Panc1 (cell line): ENCODE measurements at regions not wholly inside any gene's neighbourhood (a gene's known extent, or its start where the extent isn't known, plus 50 kb on each side); places are given as distances from the start of the nearest gene placed in this dataset.

Source experiments
- ATAC-seq: fragments of 200-7000 bp; cut with Tn5 transposase; 2 replicates; pipeline ENCODE4 v1.9.1; 2020; ENCODE audit warnings: mild to moderate bottlenecking, moderate library complexity
- BruUV-seq: library from RNA; stranded (reverse); fragments of 400-500 nt; replicated peaks from 2 replicates; lab custom pipeline; 2021; lab: Mats Ljungman, UMichigan
- CTCF ChIA-PET: fragments of 300-600 bp; sonication (Branson Sonifier 250); formaldehyde crosslinking; loops from one replicate; lab custom pipeline; 2022; ENCODE audit warnings: antibody characterized with exemption; lab: Charles Lee
- POLR2A ChIA-PET: fragments of 300-600 bp; sonication (Branson Sonifier 250); formaldehyde crosslinking; loops from one replicate; lab custom pipeline; 2022; ENCODE audit warnings: antibody characterized with exemption; lab: Charles Lee
- DNase-seq: peaks from one replicate; pipeline ENCODE4 v3.0.0-alpha.2; 2010; ENCODE audit warnings: low read depth, low spot score
- H3K27ac ChIP-seq: 2 replicates; pipeline ENCODE4 v1.5.1; 2011; ENCODE audit warnings: mild to moderate bottlenecking, low read length, inconsistent platforms
- H3K27me3 ChIP-seq: fragments of 200-500 bp; sonication (Bioruptor generic); 2 replicates; pipeline ENCODE4 v1.6.0; 2014; ENCODE audit warnings: low read length, inconsistent platforms; ENCODE audit not compliant: control insufficient read depth, insufficient read depth
- H3K36me3 ChIP-seq: fragments of 200-500 bp; sonication (Bioruptor generic); 2 replicates; pipeline ENCODE4 v1.5.1; 2014; ENCODE audit warnings: inconsistent platforms, mild to moderate bottlenecking, low read length, moderate library complexity; ENCODE audit not compliant: control insufficient read depth, insufficient read depth
- H3K4me1 ChIP-seq: 2 replicates; pipeline ENCODE4 v1.5.1; 2011; ENCODE audit warnings: inconsistent platforms, mild to moderate bottlenecking, low read length, moderate library complexity; ENCODE audit not compliant: control insufficient read depth, insufficient read depth
- H3K4me3 ChIP-seq, 2 experiments: 2 replicates each; pipeline ENCODE4 v1.5.1; 2011 to 2012; ENCODE audit warnings: low read depth in 2 of 2, low read length in 2 of 2, mild to moderate bottlenecking in 2 of 2, inconsistent platforms in 1 of 2, moderate library complexity in 1 of 2
- H3K9me3 ChIP-seq: fragments of 200-500 bp; sonication (Bioruptor generic); 2 replicates; pipeline ENCODE4 v1.5.1; 2014; ENCODE audit warnings: low read depth, mild to moderate bottlenecking, inconsistent platforms, low read length, moderate library complexity; ENCODE audit not compliant: control insufficient read depth, insufficient read depth
- CTCF ChIP-seq: fragments of 450-650 bp; IDR thresholded peaks from 2 replicates; pipeline ENCODE4 v1.5.1; 2017; ENCODE audit warnings: mild to moderate bottlenecking
- POLR2AphosphoS5 ChIP-seq: IDR thresholded peaks from 2 replicates; pipeline ENCODE4 v1.6.1; 2012; ENCODE audit warnings: mild to moderate bottlenecking, low read depth, low read length, moderate library complexity
- REST ChIP-seq, 2 experiments: IDR thresholded peaks; 2 replicates each; pipeline ENCODE4 v1.6.1; 2011 to 2012; ENCODE audit warnings: low read depth in 2 of 2, control low read depth in 1 of 2, low read length in 1 of 2, mild to moderate bottlenecking in 1 of 2, moderate library complexity in 1 of 2; ENCODE audit not compliant: insufficient read depth in 1 of 2
- SIN3A ChIP-seq: IDR thresholded peaks from 2 replicates; pipeline ENCODE4 v1.6.1; 2012; ENCODE audit warnings: low read depth, mild to moderate bottlenecking, low read length, moderate library complexity, borderline replicate concordance; ENCODE audit not compliant: insufficient read depth
- in situ Hi-C: cut with HindIII; loops from 2 replicates; pipeline ENCODE4 v1.10.0; 2016; ENCODE audit warnings: low sequenced_read_pairs, low pct_unique_long_range_greater_than_20kb
- intact Hi-C: fragments of 100-400 bp; cut with micrococcal nuclease; formaldehyde crosslinking; loops from one replicate; pipeline ENCODE4 v1.10.0; 2022; ENCODE audit not compliant: unreplicated experiment

- ChIA-PET POLR2A (no interaction called here), CTCF (no interaction called here)
- Histone ChIP-seq H3K36me3 (no peaks in the 10 kb centered on the region), H3K4me3 (no peak overlapping the region), H3K27me3 (no peaks in the 10 kb centered on the region), H3K27ac (no peak overlapping the region), H3K4me1 (no peaks in the 10 kb centered on the region), H3K9me3 (no peaks in the 10 kb centered on the region)
- intact Hi-C loops (no loop called here), in situ Hi-C loops (no loop called here)
- no peak for ATAC-seq
- DNase-seq = no peak
- TF ChIP-seq POLR2AphosphoS5 = no peak
- TF ChIP-seq REST (IDR thresholded peaks at IDR 0.05; ENCODE audit: insufficient read depth in 1 of 2, low read depth in 2 of 2, low read length in 1 of 2) = no peak
- TF ChIP-seq CTCF = no peak
- no peak for TF ChIP-seq SIN3A
- no TSS peak for BruUV-seq
These were observed 296.2 kb downstream of the HS3ST1 start for GRCh38 chr4:11132478-11132877.

- no peak overlapping the region for H3K27ac ChIP-seq
- no TSS peak for BruUV-seq
- in situ Hi-C loops = no loop called here
- ATAC-seq (no peak), DNase-seq (no peak)
- H3K36me3 ChIP-seq = no peaks in the 10 kb centered on the region
- no peak overlapping the region for H3K4me3 ChIP-seq
- ChIA-PET CTCF (no interaction called here), POLR2A (no interaction called here)
- no peak for TF ChIP-seq SIN3A
- no peak for TF ChIP-seq REST (IDR thresholded peaks at IDR 0.05; ENCODE audit: insufficient read depth in 1 of 2, low read depth in 2 of 2, low read length in 1 of 2)
- no peak for TF ChIP-seq CTCF
- TF ChIP-seq POLR2AphosphoS5 = no peak
- no peaks in the 10 kb centered on the region for H3K27me3 ChIP-seq
- no peaks in the 10 kb centered on the region for H3K4me1 ChIP-seq
- no peaks in the 10 kb centered on the region for H3K9me3 ChIP-seq
- intact Hi-C loops = no loop called here
These were observed 297.2 kb downstream of the HS3ST1 start for GRCh38 chr4:11131491-11131890.
